ENCODE measurements at regions not wholly inside any gene's neighbourhood (a gene's known extent, or its start where the extent isn't known, plus 50 kb on each side); places are given as distances from the start of the nearest gene placed in this dataset.
"Not testable (repeated sequence)": the region's sequence is repeated elsewhere in the genome, so short reads cannot be mapped to it uniquely, and the experiment has no call there.

GRCh38 chr11:129639300-129639699, 176.3 kb upstream of the TMEM45B start:
- DNase-seq = no peak

DNA sequence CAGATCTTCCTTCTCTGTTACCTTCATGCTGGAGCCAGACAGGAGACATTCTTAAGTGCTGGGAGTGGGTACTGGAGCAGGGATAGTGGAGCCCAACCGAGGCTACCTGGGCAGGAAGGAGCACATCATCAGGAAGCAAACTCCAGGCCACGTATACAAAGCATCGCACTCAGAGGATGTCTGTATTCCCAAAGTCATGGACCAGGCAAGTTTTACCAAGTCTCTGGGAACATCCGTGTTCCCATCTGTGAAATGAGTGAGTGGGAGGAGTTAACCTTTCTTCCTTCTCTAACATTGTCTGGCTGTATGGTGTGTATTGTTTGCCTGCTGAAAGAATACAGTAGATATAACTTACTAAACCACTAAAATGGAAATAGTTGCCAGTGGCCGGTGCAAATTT, 175.0 kb upstream of the TMEM45B start:
- no peak for DNase-seq

DNA sequence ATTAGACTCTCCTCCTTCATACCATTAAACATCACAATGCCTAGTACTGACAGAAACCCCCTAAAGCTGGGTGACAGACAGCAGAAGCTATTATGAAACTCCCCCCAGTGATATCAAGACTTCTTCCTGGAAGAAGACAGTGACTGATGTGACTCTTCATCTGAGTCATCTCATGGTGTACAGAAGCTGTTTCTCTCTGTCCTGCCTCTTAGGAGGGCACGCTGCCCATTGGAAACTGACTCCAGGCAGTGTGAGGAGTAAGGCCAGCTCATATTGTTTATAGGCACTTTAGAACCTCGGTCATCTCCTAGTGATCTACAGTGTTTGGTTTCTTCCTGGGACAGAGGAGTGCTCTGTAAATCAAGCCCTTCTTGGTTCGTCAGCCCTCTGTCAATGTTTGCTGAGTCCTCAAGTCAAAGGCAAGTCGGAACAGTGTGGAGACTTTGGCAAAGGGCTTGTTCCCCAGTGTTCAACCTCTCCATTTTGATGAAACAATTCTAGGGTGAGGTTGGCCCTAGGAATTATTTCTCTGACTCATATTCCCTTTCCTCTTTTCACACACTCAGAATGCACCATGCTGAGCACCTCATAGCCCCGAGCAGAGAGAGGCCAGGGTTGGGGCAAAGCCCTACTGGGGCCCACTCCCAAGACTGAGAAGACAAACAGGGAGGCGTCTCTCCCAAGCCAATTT, 172.5 kb upstream of the TMEM45B start:
- no peak for DNase-seq

DNA sequence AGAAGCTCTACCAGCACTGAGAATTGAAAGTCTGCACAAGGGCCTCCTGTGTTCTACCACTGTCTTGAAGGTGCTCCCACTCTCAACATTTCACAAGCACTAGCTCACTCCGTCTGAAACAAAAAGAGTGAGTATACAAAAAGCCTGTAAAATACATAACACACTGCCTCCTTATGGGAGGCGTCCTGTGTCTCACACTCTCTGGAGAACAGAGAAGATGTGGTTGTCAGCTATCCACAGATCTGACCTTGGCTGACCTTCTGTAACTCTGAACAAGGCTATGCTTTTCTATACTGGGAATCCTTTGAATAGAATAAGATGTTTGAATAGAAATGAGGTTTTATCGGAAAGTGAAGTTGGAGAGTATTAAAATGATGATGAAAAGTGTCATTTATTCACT, 171.3 kb upstream of the TMEM45B start:
- no peak for DNase-seq

- DNase-seq = no peak
These were observed 169.7 kb upstream of the TMEM45B start for GRCh38 chr11:129645943-129646342.

- not testable (repeated sequence) for DNase-seq
These were observed 165.6 kb upstream of the TMEM45B start for GRCh38 chr11:129650044-129650443.

DNA sequence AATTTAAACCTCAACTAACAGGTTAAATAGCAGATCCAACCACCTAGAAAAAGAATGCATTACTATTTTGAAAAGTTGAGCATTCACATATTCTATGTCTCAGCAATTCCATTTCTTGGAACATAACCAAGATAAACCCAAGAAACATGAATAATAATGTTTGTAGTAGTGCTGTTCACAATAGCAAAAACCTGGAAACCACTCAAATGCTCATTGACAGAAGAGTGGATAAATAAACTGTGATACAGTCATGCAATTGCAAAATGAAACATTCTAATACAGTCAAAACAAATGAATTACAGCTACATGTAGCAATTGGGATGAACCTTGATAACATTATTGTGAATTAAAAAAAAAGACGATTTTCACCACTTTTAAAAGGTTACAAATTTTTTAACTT, 162.8 kb upstream of the TMEM45B start:
- DNase-seq = no peak

DNA sequence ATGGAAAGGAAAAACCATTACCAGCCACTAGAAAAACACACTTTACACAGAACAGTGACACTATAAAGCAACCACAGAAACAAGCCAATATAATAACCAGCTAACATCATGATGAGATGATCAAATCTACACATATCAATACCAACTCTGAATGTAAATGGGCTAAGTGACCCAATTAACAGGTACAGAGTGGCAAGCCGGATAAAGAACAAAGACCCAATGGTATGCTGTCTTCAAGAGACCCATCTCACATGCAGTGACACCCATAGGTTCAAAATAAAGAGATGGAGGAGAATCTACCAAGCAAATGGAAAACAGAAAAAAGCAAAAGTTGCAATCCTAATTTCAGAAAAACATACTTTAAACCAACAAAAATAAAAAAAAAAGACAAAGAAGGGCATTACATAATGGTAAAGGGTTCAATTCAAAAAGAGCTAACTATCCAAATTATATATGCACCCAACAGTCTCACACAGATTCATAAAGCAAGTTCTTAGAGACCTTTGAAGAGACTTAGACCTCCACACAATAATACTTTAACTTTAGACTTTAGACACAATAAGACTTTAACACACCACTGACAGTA, 160.3 kb upstream of the TMEM45B start:
- DNase-seq = no peak

GRCh38 chr11:129657866-129658525, 157.7 kb upstream of the TMEM45B start:
- no peak for DNase-seq

DNA sequence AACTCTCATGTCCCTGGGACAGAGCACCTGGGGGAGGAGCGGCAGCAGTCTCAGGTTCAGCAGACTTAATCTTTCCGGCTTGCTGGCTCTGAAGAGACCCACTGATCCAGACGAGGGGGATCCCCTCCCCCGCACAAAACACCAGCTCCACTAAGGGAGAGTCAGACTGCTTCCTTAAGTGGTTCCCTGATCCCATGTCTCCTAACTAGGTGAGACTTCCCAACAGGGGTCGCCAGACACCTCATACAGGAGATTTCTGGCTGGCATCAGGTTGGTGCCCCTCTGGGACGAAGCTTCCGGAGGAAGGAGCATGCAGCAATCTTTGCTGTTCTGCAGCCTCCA, 157.2 kb upstream of the TMEM45B start:
- DNase-seq = no peak

- no peak for DNase-seq
These were observed 134.7 kb upstream of the TMEM45B start for GRCh38 chr11:129680907-129681306.

GRCh38 chr11:129681344-129682114, 134.1 kb upstream of the TMEM45B start:
- no peak for DNase-seq

DNA sequence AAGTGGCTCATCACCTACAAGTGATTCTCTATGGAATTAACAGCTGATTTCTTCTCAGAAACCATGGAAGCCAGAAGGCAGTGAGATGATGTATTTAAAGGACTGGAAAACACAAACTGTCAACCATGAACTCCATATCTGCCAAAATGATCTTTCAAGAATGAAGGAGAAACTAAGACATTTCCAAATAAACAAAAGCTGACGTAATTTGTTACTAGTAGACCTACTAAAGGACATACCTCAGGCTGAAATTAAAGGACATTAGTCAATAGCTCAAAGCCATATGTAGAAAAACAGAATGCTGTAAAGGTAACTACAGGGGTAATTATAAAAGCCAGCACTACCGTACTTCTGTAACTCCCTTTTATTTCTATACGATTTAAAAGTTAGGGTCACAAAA, 129.4 kb upstream of the TMEM45B start:
- DNase-seq = no peak

- DNase-seq = no peak
These were observed 124.5 kb upstream of the TMEM45B start for GRCh38 chr11:129691142-129691541.

GRCh38 chr11:129694538-129694937, 121.1 kb upstream of the TMEM45B start:
- DNase-seq = no peak

DNA sequence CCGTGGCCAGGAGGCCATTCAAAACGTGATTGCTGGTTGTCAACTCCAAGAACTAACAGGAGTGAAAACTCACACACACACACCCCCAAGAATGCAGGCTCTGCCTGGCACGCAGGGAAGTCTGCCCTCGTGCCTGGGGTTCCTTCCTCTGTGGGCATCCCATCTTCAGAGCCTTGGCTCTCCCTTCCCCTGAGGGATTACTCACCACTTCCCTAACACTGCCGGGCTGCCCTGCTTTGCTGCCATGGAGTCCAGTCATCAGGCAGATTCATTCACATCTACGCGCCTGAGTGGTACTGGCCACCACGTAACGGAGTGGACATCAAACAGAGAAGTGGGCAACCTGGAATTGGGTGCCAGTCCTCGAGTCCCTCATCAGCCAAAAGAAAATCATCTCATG, 120.7 kb upstream of the TMEM45B start:
- no peak for DNase-seq

DNA sequence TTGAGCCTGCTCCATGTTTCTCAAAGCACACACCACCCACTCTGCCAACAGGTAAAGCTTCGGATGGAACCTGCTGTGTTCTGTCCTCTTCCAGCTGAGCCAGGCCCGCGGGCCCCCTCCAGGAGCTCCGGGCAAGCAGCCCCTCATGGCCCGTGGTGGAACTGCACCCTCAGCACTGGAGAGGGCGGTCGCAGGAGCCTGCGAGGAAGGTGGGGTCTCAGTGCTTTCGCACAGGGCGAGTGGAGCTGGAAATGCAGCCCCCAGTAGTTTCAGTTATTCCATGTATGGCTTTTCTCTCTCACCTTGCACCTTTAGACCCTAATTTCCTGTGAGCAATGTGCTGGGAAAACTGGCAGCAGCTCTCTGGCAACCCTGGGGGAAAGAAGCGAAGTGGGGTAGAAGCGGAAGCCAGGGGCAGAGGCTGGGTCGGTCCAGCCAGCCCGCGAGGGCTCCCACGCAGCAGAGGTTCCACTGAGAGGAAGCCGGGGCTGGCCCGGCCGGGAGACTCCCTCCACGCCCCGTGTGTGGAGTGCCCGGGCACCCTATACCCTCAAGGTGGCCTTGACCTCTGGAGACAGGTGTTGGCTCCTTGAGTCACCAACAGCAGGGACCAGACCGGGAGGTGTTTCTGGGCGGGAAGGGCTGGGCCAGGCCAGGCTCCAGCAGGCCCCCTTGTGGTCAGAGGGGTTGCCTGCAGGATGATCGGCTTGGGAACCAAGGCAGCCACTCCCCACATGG, 119.9 kb upstream of the TMEM45B start:
- DNase-seq = peak; percentile 20 to 64 (median 38)

GRCh38 chr11:129696309-129696989, 119.2 kb upstream of the TMEM45B start:
- no peak for DNase-seq

GRCh38 chr11:129698212-129698611, 117.4 kb upstream of the TMEM45B start:
- no peak for DNase-seq

DNA sequence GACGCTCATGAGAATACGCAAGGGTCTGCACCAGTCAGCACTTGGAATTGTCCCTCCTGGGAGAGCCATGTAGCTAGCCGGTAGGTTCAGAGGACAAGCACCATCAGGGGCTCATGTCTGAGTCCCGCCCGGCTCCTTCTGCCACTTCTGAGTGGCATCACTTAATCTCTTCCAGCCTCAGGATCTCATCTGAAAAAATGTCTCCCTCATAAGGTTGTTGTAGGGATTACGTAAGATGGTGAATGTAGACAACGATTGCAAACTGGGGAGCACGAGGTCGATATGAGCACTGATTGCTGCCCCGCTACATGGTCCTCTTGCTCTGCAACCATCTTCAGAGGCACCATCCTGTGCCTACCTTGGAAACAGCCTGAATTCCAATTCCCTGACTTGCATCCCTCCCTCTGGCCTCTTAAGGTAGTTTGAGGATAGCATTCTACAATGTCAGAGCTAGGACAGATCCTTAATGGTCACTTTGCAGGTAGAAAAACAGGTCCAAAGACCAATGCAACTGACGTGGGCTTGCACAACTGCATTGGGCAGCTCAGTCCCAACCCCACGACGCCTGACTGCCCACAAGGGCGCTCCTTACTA, 115.8 kb upstream of the TMEM45B start:
- no peak for DNase-seq

DNA sequence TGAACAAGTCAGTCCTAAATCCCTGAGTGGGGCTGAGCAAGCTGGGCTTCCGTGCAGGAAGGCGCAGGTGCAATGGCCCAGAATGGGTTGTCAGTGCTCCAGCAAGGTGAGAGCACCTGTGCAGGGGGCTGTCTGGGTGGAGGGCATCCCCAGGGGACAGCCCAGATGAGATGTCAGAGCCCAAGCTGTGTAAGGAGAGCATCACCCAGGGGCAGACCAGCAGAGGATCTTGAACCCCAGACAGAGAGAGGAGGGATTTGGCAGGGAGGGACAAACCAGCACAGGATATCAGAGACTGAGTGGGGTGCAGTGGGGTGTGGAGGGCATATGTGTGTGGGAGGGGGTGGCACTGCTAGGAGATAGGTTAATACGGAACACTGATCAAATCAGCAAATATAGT, 114.9 kb upstream of the TMEM45B start:
- no peak for DNase-seq

DNA sequence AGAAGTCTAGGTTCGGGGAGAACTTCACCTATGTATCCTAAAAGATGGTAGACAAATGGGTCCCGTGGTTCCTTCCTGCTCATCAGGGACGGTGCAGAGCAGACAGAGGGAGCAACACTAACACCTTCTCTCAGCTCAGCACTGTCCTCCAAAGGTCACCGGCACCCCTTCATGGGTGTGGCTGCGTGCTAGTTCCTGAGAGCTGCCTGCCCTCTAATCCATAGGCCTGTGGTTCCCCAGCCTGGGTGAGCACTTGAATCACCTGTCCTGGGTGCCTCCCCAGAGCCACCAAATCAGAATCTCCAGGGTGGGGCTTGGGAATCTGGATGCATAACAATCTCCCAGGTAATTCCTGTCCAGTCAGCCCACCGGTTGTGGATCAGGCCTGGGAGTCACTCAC, 113.9 kb upstream of the TMEM45B start:
- no peak for DNase-seq
